Endothelial cell of umbilical vein (primary cell): ENCODE measurements at regions not wholly inside any gene's neighbourhood (a gene's known extent, or its start where the extent isn't known, plus 50 kb on each side); places are given as distances from the start of the nearest gene placed in this dataset.

Source experiments
- BruUV-seq: library from RNA; stranded (reverse); fragments of 400-500 nt; replicated peaks from 2 replicates; lab custom pipeline; 2021; lab: Mats Ljungman, UMichigan
- CTCF ChIA-PET: fragments of 300-600, 350-600 bp; sonication (Branson Sonifier 250); formaldehyde crosslinking; loops from one replicate; lab custom pipeline; 2021; ENCODE audit warnings: antibody characterized with exemption, inconsistent platforms; lab: Charles Lee
- POLR2A ChIA-PET: fragments of 300-600, 350-600 bp; sonication (Branson Sonifier 250); formaldehyde crosslinking; loops from one replicate; lab custom pipeline; 2021; ENCODE audit warnings: antibody characterized with exemption, inconsistent platforms; lab: Charles Lee
- DNase-seq: peaks from one replicate; pipeline ENCODE4 v3.0.0-alpha.2; 2011; ENCODE audit warnings: low read depth, low spot score
- FAIRE-seq: peaks from 2 replicates; lab custom pipeline; 2011; peaks lifted over from hg19 to GRCh38; lab: Jason Lieb, UNC
- H2AFZ ChIP-seq: 2 replicates; pipeline ENCODE4 v1.6.0; 2012; ENCODE audit warnings: low read depth, low read length, control low read depth, inconsistent platforms
- H3K27ac ChIP-seq: 2 replicates; pipeline ENCODE4 v1.5.1; 2011; ENCODE audit warnings: low read depth, mild to moderate bottlenecking, control low read depth, low read length, moderate library complexity; ENCODE audit not compliant: insufficient read depth
- H3K27me3 ChIP-seq, 2 experiments: 2 replicates each; pipeline versions ENCODE4 v1.6.0 to v1.6.1; 2011; ENCODE audit warnings: low read length in 2 of 2, mixed read lengths in 1 of 2; ENCODE audit not compliant: control insufficient read depth in 2 of 2, insufficient read depth in 2 of 2
- H3K36me3 ChIP-seq, 2 experiments: 2 replicates in 1 of 2; 3 replicates in 1 of 2; pipeline ENCODE4 v1.5.1; 2011; ENCODE audit warnings: low read length in 2 of 2, mild to moderate bottlenecking in 1 of 2, moderate library complexity in 1 of 2; ENCODE audit not compliant: control insufficient read depth in 2 of 2, insufficient read depth in 2 of 2; ENCODE audit errors: extremely low read depth in 1 of 2
- H3K4me1 ChIP-seq: 3 replicates; pipeline ENCODE4 v1.5.1; 2011; ENCODE audit warnings: mild to moderate bottlenecking, low read length; ENCODE audit not compliant: control insufficient read depth, insufficient read depth; ENCODE audit errors: extremely low read depth
- H3K4me2 ChIP-seq: 2 replicates; pipeline ENCODE4 v1.6.1; 2011; ENCODE audit warnings: low read length, control low read depth, mixed read lengths; ENCODE audit not compliant: insufficient read depth
- H3K4me3 ChIP-seq, 3 experiments: fragments of 200-600 bp in 1 of 3; sonication (generic), shearing (Covaris generic) in 1 of 3; replicated peaks in 1 of 3; 2 replicates each; pipeline ENCODE4 v1.5.1; 2011 to 2016; ENCODE audit warnings: control low read depth in 3 of 3, low read length in 3 of 3, mild to moderate bottlenecking in 2 of 3, inconsistent platforms in 1 of 3, low read depth in 1 of 3, moderate library complexity in 1 of 3; ENCODE audit not compliant: insufficient read depth in 1 of 3
- H3K79me2 ChIP-seq: 2 replicates; pipeline ENCODE4 v1.6.0; 2012; ENCODE audit warnings: low read length, inconsistent platforms; ENCODE audit not compliant: control insufficient read depth, insufficient read depth
- H3K9ac ChIP-seq: replicated peaks from 2 replicates; pipeline ENCODE3; 2011; ENCODE audit warnings: low read length, control low read depth; ENCODE audit not compliant: insufficient read depth; ENCODE audit errors: extremely low read depth
- H3K9me1 ChIP-seq: replicated peaks from 3 replicates; pipeline ENCODE4 v1.6.0; 2011; ENCODE audit warnings: mild to moderate bottlenecking, low read length; ENCODE audit not compliant: control insufficient read depth, insufficient read depth; ENCODE audit errors: extremely low read depth
- H3K9me3 ChIP-seq: replicated peaks from 2 replicates; pipeline ENCODE4 v1.5.1; 2012; ENCODE audit warnings: low read length, inconsistent platforms; ENCODE audit not compliant: control insufficient read depth, insufficient read depth
- H4K20me1 ChIP-seq: replicated peaks from 2 replicates; pipeline ENCODE3; 2011; ENCODE audit warnings: mild to moderate bottlenecking, low read length; ENCODE audit not compliant: control insufficient read depth, insufficient read depth; ENCODE audit errors: extremely low read depth
- CTCF ChIP-seq, 2 donors: IDR thresholded peaks; 1 replicate in 1 of 2; 2 replicates in 1 of 2; pipeline ENCODE4 v1.5.1; 2011; ENCODE audit warnings: low read length in 2 of 2, mild to moderate bottlenecking in 2 of 2, moderate library complexity in 2 of 2, control low read depth in 1 of 2, inconsistent platforms in 1 of 2, low read depth in 1 of 2; ENCODE audit not compliant: insufficient read depth in 1 of 2; ENCODE audit errors: extremely low read depth in 1 of 2
- EZH2 ChIP-seq: IDR thresholded peaks from 2 replicates; pipeline ENCODE4 v1.6.1; 2012; ENCODE audit warnings: borderline replicate concordance, low read depth, mild to moderate bottlenecking, moderate library complexity, low read length, inconsistent platforms; ENCODE audit not compliant: severe bottlenecking
- FOS ChIP-seq: IDR thresholded peaks from 2 replicates; pipeline ENCODE4 v1.6.1; 2011; ENCODE audit warnings: mild to moderate bottlenecking, low read length, moderate library complexity, borderline replicate concordance; ENCODE audit not compliant: insufficient read depth
- GATA2 ChIP-seq: IDR thresholded peaks from 2 replicates; pipeline ENCODE4 v1.7.0; 2011; ENCODE audit warnings: low read depth, mild to moderate bottlenecking, moderate library complexity, mixed read lengths, low read length; ENCODE audit not compliant: insufficient read length, insufficient read depth
- JUN ChIP-seq: IDR thresholded peaks from 2 replicates; pipeline ENCODE4 v1.6.1; 2011; ENCODE audit warnings: borderline replicate concordance, low read depth; ENCODE audit not compliant: insufficient read length, insufficient read depth
- MAX ChIP-seq: IDR thresholded peaks from 2 replicates; pipeline ENCODE4 v1.6.1; 2011; ENCODE audit not compliant: insufficient read depth, insufficient read length
- MYC ChIP-seq: IDR thresholded peaks from one replicate; pipeline ENCODE4 v1.6.1; 2011; ENCODE audit warnings: mild to moderate bottlenecking, low read depth, low read length
- POLR2A ChIP-seq: IDR thresholded peaks from 2 replicates; pipeline ENCODE4 v1.6.1; 2012; ENCODE audit warnings: low read depth, mild to moderate bottlenecking, control low read depth, low read length
- POLR2AphosphoS5 ChIP-seq: IDR thresholded peaks from 2 replicates; pipeline ENCODE4 v1.6.1; 2012; ENCODE audit warnings: low read depth, mild to moderate bottlenecking, control low read depth, low read length, moderate library complexity; ENCODE audit not compliant: insufficient read depth
- dilution Hi-C: fragments of 300-500 bp; cut with MboI; formaldehyde crosslinking; loops from one replicate; pipeline ENCODE4 v1.15.0; 2019; ENCODE audit warnings: low sequenced_read_pairs; ENCODE audit not compliant: extremely low pct_ligation_motif_present
- intact Hi-C: fragments of 100-400 bp; cut with micrococcal nuclease; formaldehyde crosslinking; loops from one replicate; pipeline ENCODE4 v1.10.0; 2022

- BruUV-seq: no TSS peak
- no peak for TF ChIP-seq POLR2A
- TF ChIP-seq GATA2: no peak
- TF ChIP-seq JUN: no peak
- no peak for TF ChIP-seq MYC
- no peak for TF ChIP-seq FOS
- TF ChIP-seq EZH2: no peak
- no peak for TF ChIP-seq CTCF (IDR thresholded peaks at IDR 0.05; ENCODE audit: extremely low read depth in 1 of 2, insufficient read depth in 1 of 2, low read depth in 1 of 2, low read length in 2 of 2)
- TF ChIP-seq MAX: no peak
- TF ChIP-seq POLR2AphosphoS5: no peak
- H2AFZ ChIP-seq: no peak overlapping the region
- ChIA-PET CTCF (no interaction called here), POLR2A (no interaction called here)
- dilution Hi-C loops (no loop called here), intact Hi-C loops (no loop called here)
- H3K27ac ChIP-seq: no peak overlapping the region
- no peak overlapping the region for H3K4me3 ChIP-seq
- H3K27me3 ChIP-seq: peaks cover 5% of the 10 kb centered on the region in 2 experiments
- H3K79me2 ChIP-seq: no peaks in the 10 kb centered on the region
- no peaks in the 10 kb centered on the region for H3K9me1 ChIP-seq
- H3K36me3 ChIP-seq: no peaks in the 10 kb centered on the region
- H4K20me1 ChIP-seq: no peaks in the 10 kb centered on the region
- H3K4me2 ChIP-seq: no peak overlapping the region
- H3K9me3 ChIP-seq: no peaks in the 10 kb centered on the region
- H3K4me1 ChIP-seq: peaks cover 4% of the 10 kb centered on the region
- FAIRE-seq (no peak), DNase-seq (no peak)
- no peak overlapping the region for H3K9ac ChIP-seq
These were observed 100.6 kb downstream of the ADRA2C start for GRCh38 chr4:3866813-3867129.
